ENCODE measurements at regions not wholly inside any gene's neighbourhood (a gene's known extent, or its start where the extent isn't known, plus 50 kb on each side); places are given as distances from the start of the nearest gene placed in this dataset.

DNA sequence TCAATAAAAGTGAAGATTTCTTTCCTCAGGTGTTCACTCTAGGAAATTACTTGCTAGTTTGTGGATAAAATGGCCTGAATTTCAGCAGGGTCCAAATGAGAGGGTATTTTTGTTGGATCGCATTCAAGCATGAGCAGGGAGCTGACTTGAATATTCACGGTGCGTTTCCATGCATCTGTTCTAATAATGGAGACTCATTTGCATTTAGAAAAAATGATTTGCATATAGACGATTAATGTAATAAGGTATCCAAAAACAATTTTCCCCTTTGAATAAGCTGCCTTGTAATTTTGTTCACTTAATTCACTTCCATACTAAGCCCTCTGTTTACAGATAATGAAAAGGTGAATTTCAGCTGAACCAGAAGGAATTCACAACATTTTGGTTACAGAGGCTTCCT lies 130.9 kb upstream of the AJAP1 start:
- no peak overlapping the region for H3K4me3 ChIP-seq
- no peak for ATAC-seq
- H3K4me1 ChIP-seq = no peaks in the 10 kb centered on the region
- H3K36me3 ChIP-seq = no peaks in the 10 kb centered on the region
- H3K27ac ChIP-seq = no peak overlapping the region
- H3K9me3 ChIP-seq = no peaks in the 10 kb centered on the region
- WGBS, 2 donors (ENCODE audit: low coverage in 1 of 2) = 71 to 83% methylated on average over 4 of the region's 4 CpGs
- H3K27me3 ChIP-seq = peaks cover 66% of the 10 kb centered on the region
- no peak for TF ChIP-seq POLR2AphosphoS5 (IDR thresholded peaks at IDR 0.05)
- TF ChIP-seq POLR2A (IDR thresholded peaks at IDR 0.05) = no peak
- TF ChIP-seq, protein P1, sequence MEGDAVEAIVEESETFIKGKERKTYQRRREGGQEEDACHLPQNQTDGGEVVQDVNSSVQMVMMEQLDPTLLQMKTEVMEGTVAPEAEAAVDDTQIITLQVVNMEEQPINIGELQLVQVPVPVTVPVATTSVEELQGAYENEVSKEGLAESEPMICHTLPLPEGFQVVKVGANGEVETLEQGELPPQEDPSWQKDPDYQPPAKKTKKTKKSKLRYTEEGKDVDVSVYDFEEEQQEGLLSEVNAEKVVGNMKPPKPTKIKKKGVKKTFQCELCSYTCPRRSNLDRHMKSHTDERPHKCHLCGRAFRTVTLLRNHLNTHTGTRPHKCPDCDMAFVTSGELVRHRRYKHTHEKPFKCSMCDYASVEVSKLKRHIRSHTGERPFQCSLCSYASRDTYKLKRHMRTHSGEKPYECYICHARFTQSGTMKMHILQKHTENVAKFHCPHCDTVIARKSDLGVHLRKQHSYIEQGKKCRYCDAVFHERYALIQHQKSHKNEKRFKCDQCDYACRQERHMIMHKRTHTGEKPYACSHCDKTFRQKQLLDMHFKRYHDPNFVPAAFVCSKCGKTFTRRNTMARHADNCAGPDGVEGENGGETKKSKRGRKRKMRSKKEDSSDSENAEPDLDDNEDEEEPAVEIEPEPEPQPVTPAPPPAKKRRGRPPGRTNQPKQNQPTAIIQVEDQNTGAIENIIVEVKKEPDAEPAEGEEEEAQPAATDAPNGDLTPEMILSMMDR (IDR thresholded peaks at IDR 0.05) = no peak
- no peak for TF ChIP-seq EP300 (IDR thresholded peaks at IDR 0.05)

DNA sequence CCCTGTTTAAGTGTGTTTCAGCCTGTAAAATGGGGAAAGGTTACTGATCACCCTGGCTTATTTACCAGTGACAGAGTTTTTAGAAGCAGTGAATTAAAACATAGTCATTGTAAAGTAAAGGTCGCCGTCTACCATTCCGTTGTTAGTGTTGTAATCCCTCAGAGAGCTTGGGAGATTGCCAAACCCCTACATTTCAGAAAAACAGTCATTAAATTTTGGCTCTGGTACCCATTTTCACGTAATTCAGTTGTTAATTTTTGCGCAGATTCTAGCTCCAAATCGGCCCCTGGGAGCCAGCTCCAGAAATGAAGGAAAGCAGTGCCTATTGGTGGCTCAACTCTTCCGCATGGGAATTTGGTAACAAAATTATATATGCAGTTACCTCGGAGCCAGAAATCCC lies 127.7 kb upstream of the AJAP1 start:
- H3K4me1 ChIP-seq = no peaks in the 10 kb centered on the region
- H3K27ac ChIP-seq = no peak overlapping the region
- TF ChIP-seq EP300 (IDR thresholded peaks at IDR 0.05) (no peak), POLR2AphosphoS5 (IDR thresholded peaks at IDR 0.05) (no peak), POLR2A (IDR thresholded peaks at IDR 0.05) (no peak)
- TF ChIP-seq, protein P1 (IDR thresholded peaks at IDR 0.05) = no peak
- H3K27me3 ChIP-seq = peaks cover 77% of the 10 kb centered on the region
- no peaks in the 10 kb centered on the region for H3K9me3 ChIP-seq
- WGBS, 2 donors (ENCODE audit: low coverage in 1 of 2) = 21 to 53% methylated on average over 8 of the region's 8 CpGs
- ATAC-seq = no peak
- H3K36me3 ChIP-seq = no peaks in the 10 kb centered on the region
- no peak overlapping the region for H3K4me3 ChIP-seq

DNA sequence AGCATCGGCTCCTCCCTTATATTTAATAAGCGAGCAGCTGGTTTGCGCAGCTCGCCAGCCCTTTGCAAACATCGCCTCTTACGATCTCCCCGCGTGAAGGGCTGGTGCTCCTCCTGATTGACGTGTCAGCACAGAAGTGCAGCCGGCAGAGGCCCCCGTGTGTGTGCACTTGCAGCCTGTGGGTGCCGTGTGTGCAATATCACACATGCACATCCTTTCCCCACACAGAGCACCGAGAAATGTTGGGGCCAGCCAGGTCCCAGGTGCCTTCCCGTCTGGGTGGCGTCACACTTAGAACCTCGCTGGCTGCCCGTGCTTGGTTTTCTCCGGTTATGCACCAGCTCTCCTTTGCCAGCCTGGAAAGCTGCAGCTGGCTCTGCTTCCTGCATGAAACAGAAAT lies 126.6 kb upstream of the AJAP1 start:
- ATAC-seq = no peak
- Histone ChIP-seq H3K36me3 (no peaks in the 10 kb centered on the region), H3K4me1 (no peaks in the 10 kb centered on the region), H3K4me3 (no peak overlapping the region), H3K9me3 (no peaks in the 10 kb centered on the region), H3K27me3 (peaks cover 83% of the 10 kb centered on the region), H3K27ac (no peak overlapping the region)
- no peak for TF ChIP-seq POLR2AphosphoS5 (IDR thresholded peaks at IDR 0.05)
- no peak for TF ChIP-seq POLR2A (IDR thresholded peaks at IDR 0.05)
- TF ChIP-seq EP300 (IDR thresholded peaks at IDR 0.05) = no peak
- TF ChIP-seq, protein P1 (IDR thresholded peaks at IDR 0.05) = no peak
- 57 to 81% methylated on average over 7 to 11 of the region's 18 CpGs for WGBS, 2 donors (ENCODE audit: low coverage in 1 of 2)

DNA sequence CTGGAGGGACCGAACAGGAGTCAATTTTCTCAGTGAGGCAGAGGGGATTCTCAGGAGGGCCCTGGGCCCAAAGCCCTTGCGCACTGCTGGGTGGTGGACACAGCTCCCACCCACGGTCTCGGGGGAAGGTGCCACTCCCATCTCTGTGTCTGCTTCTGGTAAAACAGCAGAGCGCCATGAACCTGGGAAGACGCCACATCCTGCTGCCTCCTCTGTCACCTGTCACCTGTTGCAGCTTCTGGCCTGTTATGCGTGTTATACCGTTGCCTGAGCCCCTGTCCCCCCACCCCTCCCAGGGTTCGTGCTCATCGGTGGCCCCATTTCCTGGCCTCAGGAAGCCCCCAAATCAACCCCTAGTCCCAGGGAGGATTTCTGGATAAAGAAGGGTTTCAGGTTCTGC lies 125.8 kb upstream of the AJAP1 start:
- no peaks in the 10 kb centered on the region for H3K9me3 ChIP-seq
- H3K4me3 ChIP-seq = no peak overlapping the region
- 77 to 90% methylated on average over 4 to 6 of the region's 10 CpGs for WGBS, 2 donors (ENCODE audit: low coverage in 1 of 2)
- H3K36me3 ChIP-seq = no peaks in the 10 kb centered on the region
- peaks cover 85% of the 10 kb centered on the region for H3K27me3 ChIP-seq
- TF ChIP-seq POLR2A (IDR thresholded peaks at IDR 0.05) = no peak
- no peak for TF ChIP-seq EP300 (IDR thresholded peaks at IDR 0.05)
- no peak for TF ChIP-seq POLR2AphosphoS5 (IDR thresholded peaks at IDR 0.05)
- TF ChIP-seq, protein P1 (IDR thresholded peaks at IDR 0.05) = no peak
- no peaks in the 10 kb centered on the region for H3K4me1 ChIP-seq
- H3K27ac ChIP-seq = no peak overlapping the region
- no peak for ATAC-seq

DNA sequence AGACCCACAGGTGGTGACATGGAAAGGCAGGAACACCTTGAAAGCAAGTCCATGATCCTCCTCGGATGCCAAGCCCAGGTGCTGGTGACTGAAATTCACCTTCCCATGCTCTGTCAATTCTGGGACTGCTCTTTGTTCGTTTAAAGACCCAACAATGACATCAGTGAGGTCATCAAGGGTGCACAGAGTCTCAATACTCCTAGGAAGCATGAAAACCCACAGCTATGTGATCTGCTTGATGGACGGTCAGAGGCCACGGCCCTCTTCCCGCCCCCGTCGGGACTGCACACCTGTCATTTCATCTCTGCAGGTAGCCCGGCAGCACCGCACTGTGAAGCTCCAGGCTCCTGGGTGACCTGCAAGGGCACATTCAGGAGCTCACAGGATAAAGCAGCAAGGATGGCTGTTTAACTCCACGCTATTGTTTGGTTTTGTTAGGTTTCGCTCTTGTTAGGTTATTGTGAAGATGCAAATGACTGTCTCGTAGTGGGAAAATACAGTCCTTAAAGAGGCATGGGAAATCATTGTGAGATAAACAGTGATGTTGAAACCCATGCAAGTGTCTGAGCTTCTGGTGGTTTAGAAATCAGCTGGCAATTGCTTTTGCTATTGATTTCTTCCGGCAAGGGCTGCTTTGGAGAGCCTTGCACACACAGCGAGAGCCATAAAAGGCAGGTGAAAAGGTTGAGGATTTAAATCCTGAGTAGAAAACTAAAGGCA lies 124.8 kb upstream of the AJAP1 start:
- ATAC-seq = no peak
- Histone ChIP-seq H3K9me3 (no peaks in the 10 kb centered on the region), H3K4me3 (no peak overlapping the region), H3K36me3 (no peaks in the 10 kb centered on the region), H3K27me3 (peaks cover 82% of the 10 kb centered on the region), H3K4me1 (no peaks in the 10 kb centered on the region), H3K27ac (no peak overlapping the region)
- 48 to 65% methylated on average over 5 to 14 of the region's 14 CpGs for WGBS, 2 donors (ENCODE audit: low coverage in 1 of 2)
- TF ChIP-seq, protein P1 (IDR thresholded peaks at IDR 0.05) = no peak
- TF ChIP-seq POLR2AphosphoS5 (IDR thresholded peaks at IDR 0.05) (no peak), POLR2A (IDR thresholded peaks at IDR 0.05) (no peak), EP300 (IDR thresholded peaks at IDR 0.05) (no peak)
